ENCODE measurements at regions not wholly inside any gene's neighbourhood (a gene's known extent, or its start where the extent isn't known, plus 50 kb on each side); places are given as distances from the start of the nearest gene placed in this dataset.

GRCh38 chr16:85348065-85348840 lies 236.0 kb upstream of the CIBAR2 start:
- intact Hi-C loops (cut with micrococcal nuclease; ENCODE audit: unreplicated experiment) = no loop called here
- no peak for ATAC-seq
- 80% methylated on average over 12 of the region's 12 CpGs for WGBS (ENCODE audit: low lambda C conversion rate)

More at GRCh38 chr16:85348065-85348840, 236.0 kb upstream of the CIBAR2 start:
- no TSS peak for BruUV-seq (replicated peaks)
- in situ Hi-C loops (cut with HindIII; ENCODE audit: extremely low pct_ligation_motif_present, low pct_unique_long_range_greater_than_20kb) = no loop called here
- POLR2A ChIA-PET = no interaction called here
- no peak overlapping the region for H3K27ac ChIP-seq (ENCODE audit: extremely low read length, insufficient read depth, low read length)
- DNase-seq (ENCODE audit: low spot score) = no peak
- H3K4me2 ChIP-seq (ENCODE audit: low read depth, low read length) = no peak overlapping the region
- no peaks in the 10 kb centered on the region for H3K4me1 ChIP-seq (ENCODE audit: insufficient read depth, low read length)
- peak; percentile 24; the same call in 1 of the 2 replicates for TF ChIP-seq ZNF710 (CRISPR knock-in tag; IDR thresholded peaks at IDR 0.05; ENCODE audit: borderline replicate concordance)
- TF ChIP-seq ZNF205 (CRISPR knock-in tag; IDR thresholded peaks at IDR 0.05) = no peak
- 0 out of 2 replicates have a peak, but pooled peaks have one; percentile 48 for TF ChIP-seq KDM1A (CRISPR knock-in tag; IDR thresholded peaks at IDR 0.05)
- TF ChIP-seq ZMYM3 (CRISPR knock-in tag; IDR thresholded peaks at IDR 0.05) = peak; percentile 43; the same call in 1 of the 2 replicates
- TF ChIP-seq ZNF629 (CRISPR knock-in tag; conservative IDR thresholded peaks at IDR 0.05) = peak; percentile 91
- no peak for TF ChIP-seq ZNF160 (CRISPR knock-in tag; IDR thresholded peaks at IDR 0.05)
- no peak for FAIRE-seq
- H3K9ac ChIP-seq (ENCODE audit: insufficient read depth, low read depth, low read length) = no peak overlapping the region
- CTCF ChIA-PET (ENCODE audit: low intra/inter-chr PET ratio, low total read pairs) = no interaction called here
- no peak overlapping the region for H3K4me3 ChIP-seq (replicated peaks in 1 of 3; ENCODE audit: insufficient read depth in 1 of 3, low read depth in 2 of 3, low read length in 3 of 3)
- H2AFZ ChIP-seq (ENCODE audit: low read length) = no peak overlapping the region
- H3K27me3 ChIP-seq (ENCODE audit: control insufficient read depth in 1 of 2, insufficient read depth in 2 of 2, low read length in 2 of 2) = no peaks in the 10 kb centered on the region; a peak in 1 of 5 replicates
- H4K20me1 ChIP-seq (ENCODE audit: insufficient read depth, low read length) = peaks cover 5% of the 10 kb centered on the region; the same call in 1 of the 2 replicates
- no peaks in the 10 kb centered on the region for H3K9me3 ChIP-seq (ENCODE audit: low read length)
- H3K36me3 ChIP-seq (replicated peaks in 1 of 2; ENCODE audit: control insufficient read depth in 1 of 2, insufficient read depth in 2 of 2, low read length in 2 of 2) = no peaks in the 10 kb centered on the region
- no peaks in the 10 kb centered on the region for H3K79me2 ChIP-seq (ENCODE audit: insufficient read depth, low read length)
